ENCODE measurements at regions not wholly inside any gene's neighbourhood (a gene's known extent, or its start where the extent isn't known, plus 50 kb on each side); places are given as distances from the start of the nearest gene placed in this dataset.

DNA sequence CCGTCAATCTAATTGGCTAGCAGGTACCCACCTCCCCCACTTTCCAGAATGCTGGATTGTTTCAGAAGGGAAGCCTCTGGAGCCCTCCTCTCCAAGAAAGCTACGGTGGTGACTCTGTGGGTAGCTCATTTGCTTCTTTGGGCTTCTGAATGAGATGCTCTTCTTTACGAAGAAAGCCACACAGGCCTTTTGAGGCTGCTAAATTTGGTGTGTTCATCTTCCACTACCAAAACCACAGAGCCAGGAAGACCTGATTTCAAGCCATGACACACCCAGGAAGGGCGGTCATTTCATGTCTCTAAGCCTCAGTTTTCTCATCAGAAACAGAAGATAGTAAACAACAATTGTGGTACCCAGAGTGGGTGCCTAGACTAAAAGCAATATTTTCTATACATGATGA is 901.2 kb downstream of the KCNMA1 start:
- TF ChIP-seq, protein P1, sequence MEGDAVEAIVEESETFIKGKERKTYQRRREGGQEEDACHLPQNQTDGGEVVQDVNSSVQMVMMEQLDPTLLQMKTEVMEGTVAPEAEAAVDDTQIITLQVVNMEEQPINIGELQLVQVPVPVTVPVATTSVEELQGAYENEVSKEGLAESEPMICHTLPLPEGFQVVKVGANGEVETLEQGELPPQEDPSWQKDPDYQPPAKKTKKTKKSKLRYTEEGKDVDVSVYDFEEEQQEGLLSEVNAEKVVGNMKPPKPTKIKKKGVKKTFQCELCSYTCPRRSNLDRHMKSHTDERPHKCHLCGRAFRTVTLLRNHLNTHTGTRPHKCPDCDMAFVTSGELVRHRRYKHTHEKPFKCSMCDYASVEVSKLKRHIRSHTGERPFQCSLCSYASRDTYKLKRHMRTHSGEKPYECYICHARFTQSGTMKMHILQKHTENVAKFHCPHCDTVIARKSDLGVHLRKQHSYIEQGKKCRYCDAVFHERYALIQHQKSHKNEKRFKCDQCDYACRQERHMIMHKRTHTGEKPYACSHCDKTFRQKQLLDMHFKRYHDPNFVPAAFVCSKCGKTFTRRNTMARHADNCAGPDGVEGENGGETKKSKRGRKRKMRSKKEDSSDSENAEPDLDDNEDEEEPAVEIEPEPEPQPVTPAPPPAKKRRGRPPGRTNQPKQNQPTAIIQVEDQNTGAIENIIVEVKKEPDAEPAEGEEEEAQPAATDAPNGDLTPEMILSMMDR (IDR thresholded peaks at IDR 0.05), result no peak
- TF ChIP-seq POLR2A (IDR thresholded peaks at IDR 0.05), result no peak

Measured in thyroid gland (tissue), 4 donors.